Astrocyte of the spinal cord (primary cell): ENCODE measurements at regions not wholly inside any gene's neighbourhood (a gene's known extent, or its start where the extent isn't known, plus 50 kb on each side); places are given as distances from the start of the nearest gene placed in this dataset.

Experiments used
- DNase-seq: peaks from one replicate; pipeline ENCODE4 v3.0.0; 2011; ENCODE audit warnings: low read depth, low spot score
- H3K4me3 ChIP-seq: 2 replicates; pipeline ENCODE4 v1.5.1; 2011; ENCODE audit warnings: low read depth, mild to moderate bottlenecking, low read length, moderate library complexity
- CTCF ChIP-seq: IDR thresholded peaks from 2 replicates; pipeline ENCODE4 v1.5.1; 2012; ENCODE audit warnings: low read depth, mild to moderate bottlenecking, low read length, inconsistent platforms
- in situ Hi-C: cut with HindIII; loops from 2 replicates; pipeline ENCODE4 v1.10.0; 2017; ENCODE audit warnings: low sequenced_read_pairs

DNA sequence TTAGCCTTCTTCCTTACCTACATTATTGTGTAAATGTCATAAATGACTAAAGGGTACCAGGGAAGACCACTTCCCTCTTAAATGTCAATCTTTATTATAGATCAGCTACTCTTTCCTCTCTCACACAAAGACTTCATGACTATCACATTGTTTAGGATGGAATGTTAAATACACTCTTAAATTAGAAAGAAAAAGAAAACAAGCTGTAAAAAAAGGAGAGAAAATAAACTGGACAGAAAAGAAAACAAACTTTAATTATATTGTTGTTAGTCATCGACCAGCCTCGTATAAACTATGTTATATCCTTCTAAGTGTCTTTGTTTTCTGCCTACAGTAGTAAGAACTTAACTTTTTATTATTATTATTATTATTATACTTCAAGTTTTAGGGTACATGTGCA, 666.4 kb upstream of the NR3C2 start:
- no peak for DNase-seq
- H3K4me3 ChIP-seq = no peak overlapping the region
- TF ChIP-seq CTCF = no peak
- in situ Hi-C loops = no loop called here

DNA sequence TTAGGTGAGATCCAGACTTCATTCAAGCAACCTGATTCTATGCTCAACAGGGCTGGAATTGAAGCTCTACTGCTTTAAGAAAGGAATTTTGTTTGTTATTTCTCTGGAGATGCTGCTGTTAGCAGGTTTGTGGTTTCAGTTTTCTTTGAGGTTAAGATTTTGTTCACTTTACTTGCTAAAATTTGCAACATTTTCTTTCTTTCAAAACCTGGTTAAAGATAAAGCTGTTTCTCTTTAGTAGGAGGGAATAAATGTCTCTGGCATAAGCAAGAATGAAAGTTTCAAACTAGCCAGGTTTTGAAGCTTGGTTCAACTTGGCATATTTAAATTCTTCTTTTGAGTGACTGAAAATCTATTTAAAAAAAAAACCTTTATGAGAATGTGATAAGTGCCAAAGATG, 660.6 kb upstream of the NR3C2 start:
- in situ Hi-C loops = no loop called here
- no peak for DNase-seq
- no peak for TF ChIP-seq CTCF
- H3K4me3 ChIP-seq = no peak overlapping the region

DNA sequence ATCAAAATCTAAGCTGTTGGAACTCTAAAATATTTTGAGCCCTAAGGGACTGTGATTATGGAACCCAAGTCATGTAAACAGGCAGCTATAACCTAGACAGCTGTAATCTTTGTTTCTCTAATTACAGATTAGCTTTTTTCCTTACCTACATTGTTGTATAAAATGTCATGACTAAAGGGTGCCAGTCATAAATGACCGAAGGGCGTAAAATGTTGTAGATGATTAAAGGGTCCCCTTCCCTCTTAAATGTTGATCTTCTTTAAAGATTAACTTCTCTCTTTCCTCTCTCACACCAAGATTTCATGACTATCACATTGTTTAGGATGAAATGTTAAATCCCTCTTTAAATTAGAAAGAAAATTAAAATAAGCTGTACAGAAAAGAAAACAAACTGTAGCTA, 659.4 kb upstream of the NR3C2 start:
- no peak for TF ChIP-seq CTCF
- no peak overlapping the region for H3K4me3 ChIP-seq
- in situ Hi-C loops = no loop called here
- no peak for DNase-seq

- DNase-seq = peak; percentile 20
- no peak overlapping the region for H3K4me3 ChIP-seq
- in situ Hi-C loops = no loop called here
- no peak for TF ChIP-seq CTCF
These were observed 653.6 kb upstream of the NR3C2 start for GRCh38 chr4:149095811-149096210.

DNA sequence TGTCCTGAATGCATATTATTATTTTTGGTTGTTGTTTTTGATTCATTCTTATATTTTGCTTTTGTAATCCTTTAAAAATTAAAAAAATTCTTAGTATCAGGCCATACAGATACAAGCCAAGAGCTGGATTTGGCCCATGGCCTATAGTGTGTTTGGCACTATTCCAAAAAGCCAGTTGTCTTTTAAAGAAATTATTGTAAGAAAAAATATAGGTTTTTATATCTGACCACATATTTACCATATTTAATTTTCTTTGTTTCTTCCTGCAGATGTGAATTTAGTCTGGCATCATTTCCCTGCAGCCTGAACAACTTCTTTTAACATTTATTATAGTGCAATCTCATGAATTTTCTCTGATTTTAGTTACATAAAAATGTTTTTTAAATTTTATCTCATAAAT, 652.8 kb upstream of the NR3C2 start:
- no peak for TF ChIP-seq CTCF
- no peak for DNase-seq
- in situ Hi-C loops = no loop called here
- H3K4me3 ChIP-seq = no peak overlapping the region

DNA sequence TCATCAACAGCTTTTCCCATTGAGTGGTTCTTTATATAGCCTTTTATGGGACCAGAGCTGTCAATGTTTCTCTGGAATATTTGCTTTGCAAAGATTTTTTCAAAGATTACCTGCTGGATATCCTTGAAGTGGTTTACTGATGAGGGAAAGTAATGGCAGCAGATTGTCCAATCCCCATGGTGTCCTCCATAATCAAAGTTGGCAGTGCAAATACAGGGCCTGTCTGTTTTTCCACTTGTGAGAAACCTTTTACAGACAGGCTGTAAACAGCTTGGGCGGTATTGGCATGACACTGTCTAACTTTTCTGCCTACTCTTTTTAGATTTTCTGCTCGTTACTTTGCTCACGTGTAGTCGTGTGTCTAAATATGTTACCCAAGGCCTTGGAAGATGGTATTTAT, 641.9 kb upstream of the NR3C2 start:
- H3K4me3 ChIP-seq = no peak overlapping the region
- TF ChIP-seq CTCF = no peak
- in situ Hi-C loops = no loop called here
- no peak for DNase-seq

DNA sequence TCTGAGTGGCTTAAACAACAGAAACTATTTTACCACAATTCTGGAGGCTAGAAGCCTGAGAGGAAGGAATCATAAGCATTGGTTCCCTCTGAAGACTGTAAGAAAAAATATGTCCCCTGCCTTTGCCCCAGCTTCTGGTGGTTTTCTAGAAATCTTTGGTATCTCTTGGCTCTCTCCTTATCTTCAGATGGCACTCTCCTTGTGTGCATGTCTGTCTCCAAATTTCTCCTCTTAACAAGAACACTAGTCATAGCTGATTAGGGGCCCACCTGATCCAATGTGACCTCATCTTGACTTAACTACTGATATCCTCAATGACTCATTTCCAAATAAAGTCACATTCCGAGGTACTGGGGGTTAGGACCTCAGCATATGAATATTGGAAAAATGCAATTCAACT, 635.0 kb upstream of the NR3C2 start:
- in situ Hi-C loops = no loop called here
- TF ChIP-seq CTCF = no peak
- no peak overlapping the region for H3K4me3 ChIP-seq
- no peak for DNase-seq
